GM19452 (cell line): ENCODE measurements at regions not wholly inside any gene's neighbourhood (a gene's known extent, or its start where the extent isn't known, plus 50 kb on each side); places are given as distances from the start of the nearest gene placed in this dataset.

Experiments
- ATAC-seq: cut with Tn5 transposase; IDR thresholded peaks from one replicate; pipeline ENCODE4 v1.9.1; 2021; ENCODE audit not compliant: unreplicated experiment

DNA sequence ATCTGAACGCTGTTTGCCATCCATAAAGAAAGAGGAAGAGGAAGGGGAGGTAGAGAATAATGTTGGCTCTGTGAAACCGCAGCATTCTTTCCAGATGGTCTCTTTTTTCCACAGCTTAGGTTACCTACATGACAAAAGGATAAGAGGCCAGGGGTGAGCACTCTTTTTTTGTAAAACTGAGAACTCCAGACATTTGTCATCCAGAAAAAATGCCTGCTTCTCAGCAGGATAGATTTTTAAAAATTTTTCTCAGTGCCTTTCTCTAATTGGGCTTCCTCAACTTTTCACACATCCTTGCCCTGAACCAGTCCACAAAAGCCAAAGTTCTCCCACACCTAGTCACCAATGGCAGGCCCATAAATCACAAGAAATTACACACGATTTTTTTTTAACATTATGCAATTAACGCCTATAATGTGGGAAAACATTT is 158.1 kb upstream of the TENM3 start:
- no peak for ATAC-seq

DNA sequence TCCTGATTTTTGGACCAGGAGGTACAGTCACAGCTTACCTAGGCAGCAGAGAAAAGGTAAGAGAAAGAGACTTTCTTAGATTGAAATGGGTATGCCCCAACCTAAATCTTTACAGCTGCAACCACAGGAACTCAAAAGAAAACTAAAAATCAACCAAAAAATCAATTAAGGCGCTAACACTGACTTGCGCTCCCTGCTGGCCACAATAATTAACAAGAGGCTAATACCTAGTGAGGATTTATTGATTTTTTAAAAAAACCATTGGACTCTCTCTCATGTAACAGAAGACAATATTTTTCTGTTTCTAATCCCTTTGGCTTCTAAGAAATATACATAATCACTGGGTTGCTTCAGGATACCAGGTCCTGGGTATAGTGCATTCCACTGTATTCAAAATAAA is 153.9 kb upstream of the TENM3 start:
- no peak for ATAC-seq

DNA sequence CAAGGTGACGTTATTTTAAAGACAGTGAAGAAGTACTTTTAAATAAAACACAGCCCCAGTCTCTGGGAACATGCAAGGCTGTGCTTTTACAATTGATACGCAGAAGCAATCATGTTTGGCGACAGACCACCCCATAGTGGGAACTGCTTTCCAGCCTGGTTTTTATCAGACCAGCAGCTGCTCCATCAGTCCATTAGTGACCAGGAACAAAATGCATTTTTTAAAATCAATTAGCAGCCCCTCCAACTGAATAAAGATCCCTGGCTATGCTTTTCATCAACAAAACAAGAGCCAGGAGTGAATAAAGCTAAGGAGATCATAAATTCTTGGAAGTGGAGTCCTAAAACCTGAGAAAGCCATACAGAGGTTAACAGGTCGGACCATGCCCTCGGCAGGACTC is 153.0 kb upstream of the TENM3 start:
- no peak for ATAC-seq

DNA sequence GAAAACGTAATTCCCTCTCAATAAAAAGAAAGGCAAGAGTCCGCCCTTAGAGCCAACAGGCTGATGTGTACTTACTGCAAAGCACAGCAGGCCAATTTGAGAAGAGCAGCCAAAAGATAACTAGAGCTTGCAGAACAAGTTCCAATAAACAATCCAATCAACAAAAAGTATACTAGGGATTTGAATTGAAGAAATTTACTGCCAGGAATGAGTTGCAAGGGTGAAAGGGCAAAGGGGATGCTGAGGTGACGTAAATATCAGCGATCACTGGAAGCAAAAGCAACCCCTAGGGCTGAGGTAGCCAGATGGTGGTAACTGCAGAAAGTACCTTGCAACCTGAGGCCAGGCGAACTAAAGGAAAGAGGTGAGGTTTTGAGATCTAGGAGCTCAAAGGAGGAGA is 152.1 kb upstream of the TENM3 start:
- ATAC-seq = no peak

DNA sequence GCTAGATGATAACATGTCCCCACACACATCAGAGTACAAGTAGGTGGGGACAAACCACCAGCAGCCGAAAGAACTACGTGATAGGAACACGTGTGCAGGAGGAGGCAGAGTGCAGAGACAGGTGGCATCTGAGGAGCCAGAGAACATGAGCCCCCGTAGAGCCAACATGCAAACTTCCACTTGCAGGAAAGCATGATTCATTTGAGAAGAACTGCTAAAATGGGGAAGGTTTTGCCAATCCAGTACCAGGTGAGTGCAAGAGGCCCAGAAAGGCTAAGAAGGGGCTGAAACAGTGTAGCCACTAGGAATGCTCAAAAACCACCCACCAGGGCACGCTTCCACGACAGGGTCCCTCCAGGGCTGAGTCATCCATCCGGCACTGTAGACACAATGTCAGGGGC is 149.8 kb upstream of the TENM3 start:
- ATAC-seq = no peak

DNA sequence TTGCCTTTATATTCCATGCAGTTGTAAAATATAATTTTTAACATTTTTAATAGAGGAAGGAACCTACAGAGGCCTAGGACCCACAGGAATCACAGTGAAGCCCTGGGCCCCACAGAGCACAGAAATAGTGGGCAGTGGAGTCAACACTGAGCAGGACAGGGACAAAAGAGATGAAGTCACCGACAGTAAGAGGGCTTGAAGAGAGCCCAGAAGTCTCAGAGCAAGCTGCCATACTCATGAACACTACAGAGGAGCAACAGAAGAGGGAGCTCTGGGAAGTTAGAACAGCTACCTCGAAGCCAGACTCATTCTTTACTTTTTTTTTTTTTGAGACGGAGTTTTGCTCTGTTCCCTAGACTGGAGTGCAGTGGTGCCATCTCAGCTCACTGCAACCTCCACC is 149.3 kb upstream of the TENM3 start:
- no peak for ATAC-seq

DNA sequence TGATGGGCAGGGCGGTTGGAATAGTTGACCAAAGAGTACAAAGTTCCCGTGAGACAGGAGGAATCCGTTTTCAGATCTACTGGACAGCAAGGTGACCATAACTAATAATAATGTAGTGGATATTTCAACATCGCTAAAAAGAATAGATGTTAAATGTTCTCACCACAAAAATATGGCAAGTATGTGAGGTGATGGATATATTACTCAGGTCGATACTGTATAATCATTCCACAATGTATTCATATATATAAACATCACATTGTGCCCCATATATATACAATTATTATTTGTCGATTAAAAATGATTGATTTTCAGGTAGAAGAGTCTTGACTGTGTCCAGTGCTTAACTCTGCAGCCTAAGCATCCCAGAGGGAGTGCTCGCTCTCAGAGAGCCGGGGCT is 141.6 kb upstream of the TENM3 start:
- ATAC-seq = no peak

DNA sequence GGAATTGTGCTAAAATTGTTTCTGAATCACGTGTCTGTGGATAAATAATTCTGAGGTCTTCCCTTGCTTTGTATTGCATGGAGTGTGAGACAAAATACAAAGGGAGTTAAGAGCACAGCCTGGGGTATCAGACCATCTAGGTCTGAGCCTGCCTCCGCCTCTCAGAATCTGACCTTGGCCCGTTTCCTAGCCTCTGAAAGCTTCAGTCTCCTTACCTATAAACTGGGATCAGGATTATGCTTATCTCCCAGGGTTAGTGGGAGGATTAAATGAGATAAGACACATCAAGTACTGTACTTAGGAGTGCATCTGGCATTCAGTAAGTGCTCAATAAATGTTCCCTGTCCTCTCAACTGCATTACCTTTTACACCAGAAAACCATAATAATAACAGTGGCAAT is 140.6 kb upstream of the TENM3 start:
- ATAC-seq = no peak

DNA sequence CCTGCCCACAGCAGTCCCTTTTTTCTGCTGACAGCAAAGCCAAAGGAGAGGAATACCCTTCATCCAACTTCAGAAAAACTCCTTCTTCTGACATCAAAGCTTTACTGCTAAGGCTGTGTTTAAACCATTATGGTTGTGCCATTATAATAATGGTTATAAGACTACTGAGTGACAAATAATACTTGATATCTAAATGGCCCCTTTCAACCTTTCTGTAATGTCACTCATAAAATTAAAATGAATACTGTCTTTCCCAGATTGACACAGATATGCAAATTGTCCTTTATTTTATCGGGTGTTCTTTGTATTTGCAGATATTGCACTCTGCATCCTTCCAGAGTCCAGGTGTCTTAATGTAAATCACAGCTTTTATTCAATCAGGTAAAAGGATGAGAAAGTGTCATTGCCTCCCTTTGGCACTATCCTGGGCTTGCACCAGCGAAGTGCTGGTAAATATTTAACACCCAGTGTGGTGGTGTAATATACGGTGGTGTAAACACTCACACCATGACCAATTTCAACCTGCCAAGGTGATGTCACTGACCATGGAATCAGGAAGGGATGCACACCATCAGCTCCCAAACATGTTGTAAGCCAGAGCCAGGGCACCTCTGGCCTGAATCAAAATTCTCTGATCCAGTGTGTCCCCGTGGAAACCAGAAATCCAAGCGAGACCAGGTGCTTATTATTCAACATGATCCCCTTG is 139.4 kb upstream of the TENM3 start:
- no peak for ATAC-seq

DNA sequence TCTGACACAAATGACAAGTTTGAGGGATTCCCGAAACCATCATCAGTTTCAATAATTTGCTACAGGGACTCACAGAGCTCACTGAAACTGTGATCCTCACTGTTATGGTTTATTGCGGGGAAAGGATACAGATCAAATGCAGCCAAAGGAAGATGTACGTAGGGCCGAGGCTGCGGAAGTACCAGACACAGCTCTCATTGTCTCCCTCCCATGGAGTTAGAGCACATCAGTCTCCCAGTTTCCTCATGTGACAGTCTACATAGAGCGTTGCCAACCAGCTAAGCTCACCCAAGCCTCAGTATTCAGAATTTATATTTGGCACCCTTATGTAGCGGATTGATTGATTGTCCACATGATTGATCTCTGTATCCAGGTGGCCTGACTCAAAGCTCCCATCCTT is 137.8 kb upstream of the TENM3 start:
- no peak for ATAC-seq

DNA sequence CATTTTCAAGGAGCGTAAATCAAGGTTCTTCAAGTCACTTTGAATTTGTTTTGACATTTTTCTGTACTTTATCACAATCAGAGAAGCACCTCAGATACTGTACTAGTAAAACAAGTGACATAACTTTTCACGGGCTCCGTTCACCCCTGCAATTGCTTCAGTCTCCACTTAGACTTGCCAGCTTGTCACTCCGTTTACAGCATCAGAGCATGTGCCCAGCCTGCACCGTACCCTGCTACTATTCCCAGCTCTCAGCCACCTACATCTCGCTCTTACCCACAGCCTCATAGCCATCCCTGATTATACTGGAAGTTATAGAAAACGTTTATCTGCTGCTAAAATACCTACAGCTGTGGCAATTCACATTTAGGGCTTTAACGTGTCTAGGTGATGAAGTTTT is 135.3 kb upstream of the TENM3 start:
- ATAC-seq = no peak

DNA sequence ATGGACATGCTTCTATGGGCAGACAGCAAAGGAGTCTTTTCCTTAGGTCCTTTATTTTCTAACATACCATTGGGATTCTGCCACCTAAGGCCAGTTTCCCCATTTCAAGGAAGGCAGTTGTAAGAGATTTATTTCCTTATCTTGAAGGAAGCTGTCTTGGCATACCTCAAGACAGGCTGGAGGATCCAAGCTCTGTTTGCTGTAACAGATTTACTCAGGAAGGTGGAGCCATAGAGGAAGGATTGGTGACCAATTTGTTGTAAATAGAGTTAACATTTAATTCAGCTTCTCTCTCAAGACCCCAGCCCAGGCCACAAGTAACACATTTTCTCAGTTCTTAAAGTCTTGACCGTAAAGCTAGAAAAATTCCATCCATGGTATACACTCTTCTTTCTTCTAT is 131.6 kb upstream of the TENM3 start:
- no peak for ATAC-seq

DNA sequence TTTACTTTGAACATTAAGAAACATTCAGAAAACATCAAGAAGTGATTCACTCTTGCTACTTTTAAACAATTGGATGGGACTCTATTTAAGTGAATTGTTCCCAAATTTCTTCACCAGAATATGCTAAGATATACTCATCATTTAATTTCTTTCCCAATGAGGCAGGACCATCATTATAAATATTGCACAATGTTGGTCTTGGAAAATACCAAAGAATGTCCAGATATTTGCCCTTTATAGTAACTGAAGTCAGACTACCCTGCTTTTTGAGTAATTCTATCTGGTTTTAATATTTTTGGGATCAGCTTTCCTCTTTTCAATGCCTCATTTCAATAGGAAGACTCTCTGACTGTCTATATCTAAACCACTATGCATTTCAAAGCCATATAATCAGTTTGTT is 129.4 kb upstream of the TENM3 start:
- no peak for ATAC-seq

DNA sequence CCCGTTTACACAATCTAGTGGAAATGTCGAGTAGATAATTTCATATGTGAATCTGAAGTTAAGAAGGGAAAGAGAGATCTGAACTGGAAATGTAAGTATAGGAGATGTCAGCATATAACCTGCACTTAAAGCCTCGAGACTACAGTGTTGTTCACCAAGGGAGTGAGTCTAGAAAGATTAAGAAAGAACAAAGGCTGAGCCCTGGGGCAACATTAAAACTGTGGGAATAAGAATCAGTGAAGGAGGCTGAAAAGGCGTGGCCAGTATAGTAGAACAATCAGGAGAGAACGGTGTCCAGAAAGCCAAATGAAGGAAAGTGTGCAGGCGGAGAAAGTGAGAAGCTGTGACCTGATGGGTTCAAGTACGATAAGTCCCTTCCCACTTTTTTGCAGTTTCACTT is 118.8 kb upstream of the TENM3 start:
- ATAC-seq = no peak

DNA sequence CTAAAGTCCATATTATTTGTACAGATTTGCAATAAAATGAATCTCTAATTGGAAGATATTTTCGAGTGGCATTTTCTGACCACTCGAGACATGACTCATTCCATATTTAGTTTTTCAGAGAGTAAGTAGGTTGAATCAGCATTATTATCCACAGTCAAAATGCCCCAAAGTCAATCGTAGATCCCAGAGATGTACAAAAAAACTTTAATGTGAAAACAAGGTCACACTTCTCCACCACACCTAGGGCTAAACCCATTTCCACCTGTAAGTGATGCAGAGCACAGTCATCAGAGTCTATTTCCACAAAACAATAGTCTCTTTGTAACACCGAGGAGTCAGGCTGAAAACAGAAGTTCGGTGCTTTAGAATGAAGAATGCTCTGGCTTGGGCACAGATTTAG is 117.1 kb upstream of the TENM3 start:
- no peak for ATAC-seq

DNA sequence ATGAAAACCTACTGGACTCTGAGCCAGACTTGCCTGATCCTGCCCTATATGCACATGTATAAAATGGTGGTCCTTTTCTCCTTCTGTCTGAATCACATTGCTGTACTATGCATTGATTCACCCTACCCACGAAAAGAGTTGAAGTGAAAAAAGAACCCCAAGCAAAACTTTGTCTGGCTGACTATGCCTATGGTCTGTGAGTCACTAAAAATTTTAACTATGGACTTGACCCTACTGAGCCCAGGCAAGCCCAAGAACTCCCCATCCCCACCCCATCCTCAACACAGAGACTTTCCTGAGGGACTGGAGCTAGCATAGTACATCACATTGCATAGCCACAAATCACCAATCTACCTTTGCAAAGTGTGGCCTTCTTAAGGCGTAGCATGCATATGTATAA is 116.6 kb upstream of the TENM3 start:
- no peak for ATAC-seq

DNA sequence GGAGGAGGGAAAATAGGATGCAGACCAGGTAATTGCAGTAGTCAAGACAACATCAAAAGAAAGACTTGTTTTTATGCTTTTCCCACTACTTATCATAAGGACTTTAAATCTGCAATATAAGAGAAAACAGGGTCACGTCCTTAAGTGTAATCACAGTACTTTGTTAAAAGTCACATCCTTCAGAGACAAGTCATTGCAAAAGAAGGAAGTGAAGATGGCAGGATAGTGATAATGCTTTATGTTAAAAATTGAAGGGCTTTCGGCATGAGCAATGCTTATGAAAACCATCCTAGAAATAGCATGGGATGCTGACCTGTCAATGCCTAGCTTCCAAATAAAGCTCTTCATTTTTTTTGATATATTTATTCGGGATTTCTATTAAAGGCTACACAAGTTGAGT is 110.2 kb upstream of the TENM3 start:
- ATAC-seq = no peak

DNA sequence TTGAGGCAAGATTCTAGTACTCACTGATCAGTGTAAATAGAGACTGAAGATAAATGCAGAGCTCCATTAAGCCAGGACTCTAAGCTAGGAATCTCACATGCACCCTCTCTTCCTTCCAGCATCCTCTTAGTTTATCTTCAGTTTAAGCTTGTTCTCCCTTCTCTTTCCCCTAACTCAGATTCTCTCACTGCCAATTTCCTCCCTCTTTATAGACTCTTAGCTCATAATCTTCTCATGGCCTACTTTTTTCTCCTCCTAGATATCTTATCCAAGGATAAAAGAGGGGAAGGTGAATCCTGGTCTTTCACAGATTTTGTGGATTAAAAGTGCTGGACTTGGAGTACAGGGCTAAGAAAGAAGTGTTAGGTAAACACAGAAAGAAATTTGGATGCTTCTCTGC is 108.9 kb upstream of the TENM3 start:
- no peak for ATAC-seq

DNA sequence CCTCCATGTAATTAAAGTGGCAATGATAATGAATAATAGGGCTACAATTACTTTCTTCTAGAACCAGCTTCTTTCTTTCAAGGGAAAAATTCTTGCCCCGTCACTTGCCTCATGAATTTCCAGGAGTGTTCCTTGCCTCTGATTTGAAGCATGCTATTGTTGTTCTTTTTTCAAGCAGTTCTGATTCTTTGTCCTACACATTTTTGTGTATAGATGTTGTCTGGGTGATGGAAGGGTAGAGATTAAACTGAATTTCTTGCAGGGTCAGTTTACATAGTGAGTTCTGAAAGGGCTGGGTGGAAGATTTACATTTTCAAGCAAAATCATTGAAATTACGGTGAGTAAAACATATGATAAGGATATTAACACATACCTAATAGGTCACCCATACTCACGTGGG is 107.0 kb upstream of the TENM3 start:
- no peak for ATAC-seq

DNA sequence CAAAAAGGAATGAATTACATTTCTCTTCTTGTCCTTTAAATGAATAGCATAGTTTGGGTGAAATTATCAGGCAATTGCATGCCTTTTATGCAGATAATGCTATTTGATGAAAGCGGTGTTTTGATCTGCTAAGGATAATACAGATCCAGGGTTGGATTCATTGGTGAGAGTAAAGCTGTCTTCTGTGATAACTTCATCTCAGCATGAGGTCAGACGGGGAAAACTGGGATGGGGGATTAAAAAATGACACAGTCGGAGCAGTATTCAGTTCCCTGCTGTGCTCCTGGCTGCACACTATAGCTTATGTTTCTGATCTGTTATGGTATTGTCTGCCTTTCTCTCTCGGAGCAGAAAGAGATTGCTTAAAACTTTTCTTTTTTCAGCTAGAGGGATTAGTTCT is 105.9 kb upstream of the TENM3 start:
- no peak for ATAC-seq

DNA sequence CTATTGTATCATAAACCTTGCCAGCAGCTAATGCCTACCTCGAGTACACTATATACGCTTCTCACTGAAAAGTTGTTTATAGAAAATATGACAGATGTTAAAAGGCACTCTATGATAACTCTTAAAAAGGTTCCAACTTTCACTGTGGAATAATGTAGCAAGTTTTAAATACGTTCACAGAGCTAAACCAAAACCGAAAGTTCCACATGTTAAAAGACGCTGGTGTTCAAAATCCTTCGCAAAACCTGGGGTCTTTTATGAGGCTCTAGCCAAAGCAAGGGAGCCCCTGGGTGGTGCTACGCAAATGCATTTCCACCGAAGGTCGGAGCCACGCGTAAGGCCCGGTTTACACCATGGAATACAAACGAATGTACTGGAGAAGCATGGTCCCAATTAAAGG is 103.7 kb upstream of the TENM3 start:
- no peak for ATAC-seq

DNA sequence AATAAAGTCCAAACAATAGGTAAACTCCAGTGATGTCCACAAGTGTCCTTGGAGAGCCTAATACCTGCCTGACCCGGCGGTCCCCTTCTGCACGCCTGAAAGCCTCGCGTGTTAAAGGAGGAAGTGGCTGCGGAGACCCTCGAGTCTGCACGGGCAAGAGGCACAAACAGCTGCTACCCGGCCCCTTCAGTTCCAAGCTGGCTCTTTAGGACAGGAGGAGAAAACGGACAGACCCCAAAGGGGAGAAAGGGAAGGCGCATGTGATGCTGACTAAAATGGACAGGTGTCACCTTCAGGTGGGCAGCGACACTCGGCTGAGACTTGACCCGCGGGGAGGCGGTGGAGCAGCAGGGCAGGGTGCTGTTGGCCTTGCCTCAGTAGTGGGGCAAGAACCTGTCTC is 102.7 kb upstream of the TENM3 start:
- no peak for ATAC-seq

DNA sequence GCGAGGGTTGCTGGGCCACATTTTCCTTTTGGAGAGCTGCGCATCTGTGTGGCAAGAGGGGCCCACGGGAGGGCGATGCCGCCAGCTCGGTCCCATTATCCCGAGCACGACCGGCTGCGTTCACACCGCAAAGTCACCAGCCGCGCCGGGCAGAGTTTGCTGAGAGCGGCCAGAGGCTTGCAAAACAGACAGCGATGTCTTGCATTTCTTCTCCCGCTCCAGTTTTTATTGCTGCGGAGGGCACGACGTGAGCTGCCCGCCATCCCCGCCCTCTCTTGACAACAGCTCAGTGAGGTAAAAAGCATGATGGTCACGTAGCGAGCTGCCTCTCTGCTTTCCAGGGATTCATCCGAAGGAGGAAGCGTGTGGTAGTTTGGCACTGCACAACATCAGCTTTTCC is 102.1 kb upstream of the TENM3 start:
- ATAC-seq = no peak
